RPMI7951 (cell line): ENCODE measurements at regions not wholly inside any gene's neighbourhood (a gene's known extent, or its start where the extent isn't known, plus 50 kb on each side); places are given as distances from the start of the nearest gene placed in this dataset.
"Not testable (repeated sequence)": the region's sequence is repeated elsewhere in the genome, so short reads cannot be mapped to it uniquely, and the experiment has no call there.

Source experiments
- DNase-seq: peaks from one replicate; pipeline ENCODE4 v3.0.0-alpha.2; 2012; ENCODE audit warnings: low read depth

GRCh38 chr13:94902722-94903407, 190.5 kb upstream of the SOX21 start:
- no peak for DNase-seq

- no peak for DNase-seq
Observed at GRCh38 chr13:94901070-94901469, 188.7 kb upstream of the SOX21 start.

- no peak for DNase-seq
Observed at GRCh38 chr13:94896719-94897317, 184.5 kb upstream of the SOX21 start.

DNA sequence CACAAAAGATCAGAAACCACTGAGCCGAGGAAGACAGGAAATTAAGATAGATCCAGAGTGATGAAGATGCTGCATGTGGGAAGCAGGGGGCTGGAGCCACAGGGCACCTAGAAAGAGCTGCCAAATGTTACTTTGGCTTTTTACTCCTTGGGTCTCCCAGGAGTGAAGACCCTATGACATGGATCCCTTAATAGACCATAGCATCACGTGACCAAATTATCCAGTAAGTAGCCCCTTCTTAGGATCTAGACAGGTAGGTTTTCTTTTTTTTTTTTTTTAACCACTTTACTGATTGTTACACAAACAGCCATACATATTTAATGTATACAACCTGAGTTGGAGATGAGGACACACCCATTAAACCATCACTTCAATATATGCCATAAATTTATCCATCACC, 183.9 kb upstream of the SOX21 start:
- no peak for DNase-seq

- no peak for DNase-seq
Observed at GRCh38 chr13:94886191-94886590, 173.8 kb upstream of the SOX21 start.

- no peak for DNase-seq
Observed at GRCh38 chr13:94880463-94880862, 168.1 kb upstream of the SOX21 start.

- no peak for DNase-seq
Observed at GRCh38 chr13:94878602-94879165, 166.3 kb upstream of the SOX21 start.

- DNase-seq: no peak
Observed at GRCh38 chr13:94864474-94864873, 152.1 kb upstream of the SOX21 start.

DNA sequence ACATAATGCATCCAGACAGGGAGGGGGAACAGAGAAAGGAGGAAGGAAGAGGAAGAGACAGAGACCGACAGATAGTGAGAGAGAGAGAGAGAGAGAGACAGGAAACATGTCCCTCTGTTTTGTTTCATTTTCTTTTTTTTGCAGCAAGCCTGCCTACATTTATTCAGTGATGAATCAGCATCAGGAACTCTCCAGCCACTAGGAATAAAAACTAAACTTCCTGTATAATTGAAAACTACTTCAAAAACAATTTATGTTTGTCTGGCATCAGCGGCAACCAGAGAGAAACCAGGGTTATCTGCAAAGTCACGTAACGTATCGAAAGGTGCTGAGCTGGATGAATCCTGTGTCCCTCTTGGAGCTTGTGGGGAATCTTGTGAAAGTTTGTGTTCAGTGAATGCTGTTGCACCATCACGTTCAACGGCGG, 148.6 kb upstream of the SOX21 start:
- peak; percentile 19 for DNase-seq

- DNase-seq: no peak
Observed at GRCh38 chr13:94859811-94860210, 147.5 kb upstream of the SOX21 start.

GRCh38 chr13:94859278-94859691, 146.9 kb upstream of the SOX21 start:
- no peak for DNase-seq

GRCh38 chr13:94858856-94859255, 146.5 kb upstream of the SOX21 start:
- DNase-seq: no peak

DNA sequence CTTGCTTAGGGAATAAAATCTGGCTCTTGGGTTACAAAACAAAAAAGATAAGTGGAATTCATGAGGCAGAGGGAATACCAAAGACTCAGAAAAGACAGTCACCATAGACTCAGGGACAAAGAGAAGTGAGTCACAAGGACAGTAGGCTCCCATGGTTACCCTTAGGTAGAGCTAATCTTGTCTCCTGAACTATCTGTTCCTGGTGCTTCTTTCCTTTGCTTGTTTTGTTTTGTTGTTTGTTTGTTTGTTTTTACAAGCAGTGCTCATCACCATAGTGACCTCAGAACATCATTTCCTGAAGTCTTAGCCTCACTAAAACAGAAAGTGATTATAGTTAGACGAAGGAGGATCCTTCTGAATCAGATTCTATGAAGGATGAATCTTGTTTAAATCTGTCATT, 142.3 kb upstream of the SOX21 start:
- no peak for DNase-seq

DNA sequence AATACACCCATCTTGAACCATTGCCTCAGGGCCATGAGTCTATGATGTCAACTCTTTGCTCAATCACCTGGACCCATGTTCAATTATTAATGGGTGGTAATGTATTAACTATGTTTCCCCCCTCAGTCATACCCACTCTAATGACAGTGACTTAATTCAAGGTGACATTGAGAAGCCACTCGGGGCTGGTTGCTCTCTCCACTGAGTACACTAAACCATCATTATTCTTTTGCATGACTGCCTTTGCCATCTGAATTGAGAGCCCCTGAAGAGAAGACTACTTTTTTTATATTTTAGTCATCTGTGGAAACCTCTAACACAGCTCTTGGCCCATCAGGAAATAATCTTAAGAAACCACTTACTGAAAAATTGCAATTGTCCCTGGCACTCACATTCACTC, 139.2 kb upstream of the SOX21 start:
- no peak for DNase-seq

GRCh38 chr13:94849254-94849653, 136.9 kb upstream of the SOX21 start:
- no peak for DNase-seq

DNA sequence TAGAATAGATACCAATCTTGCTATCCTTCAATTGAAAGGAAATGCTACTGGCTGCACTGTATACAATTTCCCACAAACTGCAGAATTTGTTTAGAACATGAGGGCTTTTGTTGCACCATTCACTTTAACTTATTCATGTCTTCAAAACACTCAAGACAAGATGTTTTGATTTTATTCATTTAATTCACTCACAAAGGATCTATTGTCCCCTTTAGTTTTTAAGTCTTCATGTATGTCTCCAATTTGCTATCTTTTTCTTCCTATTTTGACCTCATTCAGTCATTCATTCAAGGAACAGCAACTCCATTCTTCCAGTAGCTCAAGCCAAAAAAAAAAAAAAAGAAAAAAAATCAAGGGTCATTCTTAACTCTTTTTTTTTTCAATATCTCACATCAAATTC, 130.6 kb upstream of the SOX21 start:
- no peak for DNase-seq

DNA sequence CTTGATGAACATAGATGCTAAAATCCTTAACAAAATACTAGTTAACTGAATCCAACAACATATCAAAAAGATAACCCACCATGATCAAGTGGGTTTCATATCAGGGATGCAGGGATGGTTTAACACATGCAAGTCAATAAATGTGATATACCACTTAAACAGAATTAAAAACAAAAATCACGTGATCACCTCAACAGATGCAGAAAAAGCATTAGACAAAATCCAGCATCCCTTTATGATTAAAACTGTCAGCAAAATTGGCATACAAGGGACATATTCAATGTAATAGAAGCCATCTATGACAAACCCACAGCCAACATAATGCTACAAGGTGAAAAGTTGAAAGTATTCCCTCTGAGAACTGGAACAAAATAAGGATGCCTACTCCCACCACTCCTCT, 124.7 kb upstream of the SOX21 start:
- not testable (repeated sequence) for DNase-seq

DNA sequence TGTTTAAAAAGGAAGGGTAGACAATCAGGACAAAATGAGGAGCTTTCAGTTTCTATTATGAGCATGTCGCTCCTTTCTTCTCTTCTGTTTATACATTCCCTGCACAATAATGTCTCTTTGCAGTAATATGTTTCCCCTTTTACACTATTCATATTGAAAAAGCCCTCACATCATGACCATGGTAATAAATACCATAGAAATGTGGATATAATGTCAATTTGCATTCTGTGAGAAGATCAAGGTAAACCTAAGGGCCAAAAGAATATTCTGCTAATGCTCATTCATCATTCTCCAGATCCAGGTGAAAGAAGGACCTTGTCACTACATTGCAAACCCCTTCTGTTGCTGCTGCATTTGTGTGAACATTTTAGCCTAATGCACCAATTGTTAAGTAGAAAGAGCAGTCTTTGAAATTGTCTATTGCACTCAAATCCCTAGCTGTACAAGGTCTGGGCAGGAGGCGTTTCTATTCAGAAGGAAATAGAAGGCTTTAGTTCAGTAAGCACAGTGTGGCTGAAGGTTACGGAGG, 117.6 kb upstream of the SOX21 start:
- DNase-seq: no peak

DNA sequence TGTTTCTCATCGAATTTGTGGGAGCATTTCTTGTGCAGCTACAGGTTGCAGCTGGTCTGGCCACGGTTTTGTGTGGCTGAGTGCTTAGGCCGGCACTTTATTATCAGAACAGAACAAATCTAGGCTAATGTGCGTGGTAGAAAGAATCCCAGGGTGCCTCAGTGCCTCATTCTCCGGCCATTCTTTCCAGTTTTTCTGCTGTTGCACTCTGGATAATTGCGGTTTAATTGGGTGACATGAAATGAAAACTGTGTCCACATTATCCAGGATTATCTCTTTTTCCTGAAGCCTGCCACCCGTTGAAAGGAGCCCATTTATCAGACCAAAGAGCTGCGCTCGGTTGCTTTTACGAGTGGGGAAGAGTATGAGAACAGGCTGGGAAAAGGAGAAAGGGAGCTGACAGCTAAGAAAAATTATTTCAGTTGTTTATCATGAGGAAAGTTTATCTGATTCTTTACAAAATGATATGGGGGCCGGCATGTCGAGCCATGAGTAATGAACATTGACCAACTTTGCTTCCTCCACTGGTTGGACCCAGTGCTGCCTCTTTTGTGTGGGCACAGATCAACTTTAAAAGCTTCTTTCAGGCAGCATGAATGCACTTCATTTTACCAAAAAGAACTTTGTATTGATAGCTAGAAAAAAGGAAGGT, 117.0 kb upstream of the SOX21 start:
- no peak for DNase-seq

DNA sequence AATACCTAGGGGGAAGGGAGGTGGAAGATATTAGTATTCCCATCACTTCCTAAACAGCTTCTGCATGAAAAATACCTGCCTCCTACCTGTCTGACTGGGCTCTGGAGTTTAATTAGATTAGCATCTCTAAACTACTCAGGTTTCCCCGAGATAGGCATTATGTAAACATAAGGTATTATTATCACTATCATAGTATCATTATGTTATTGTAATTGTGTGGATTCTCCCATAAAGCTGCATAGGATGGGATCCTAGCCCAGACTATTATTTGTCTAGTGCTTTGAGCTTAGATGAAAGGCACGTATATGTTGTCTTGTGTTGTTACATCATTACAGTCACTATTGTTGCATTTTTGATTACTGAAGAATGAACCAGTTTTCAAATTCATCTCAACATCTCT, 115.2 kb upstream of the SOX21 start:
- DNase-seq: no peak

- no peak for DNase-seq
Observed at GRCh38 chr13:94825507-94825906, 113.2 kb upstream of the SOX21 start.

DNA sequence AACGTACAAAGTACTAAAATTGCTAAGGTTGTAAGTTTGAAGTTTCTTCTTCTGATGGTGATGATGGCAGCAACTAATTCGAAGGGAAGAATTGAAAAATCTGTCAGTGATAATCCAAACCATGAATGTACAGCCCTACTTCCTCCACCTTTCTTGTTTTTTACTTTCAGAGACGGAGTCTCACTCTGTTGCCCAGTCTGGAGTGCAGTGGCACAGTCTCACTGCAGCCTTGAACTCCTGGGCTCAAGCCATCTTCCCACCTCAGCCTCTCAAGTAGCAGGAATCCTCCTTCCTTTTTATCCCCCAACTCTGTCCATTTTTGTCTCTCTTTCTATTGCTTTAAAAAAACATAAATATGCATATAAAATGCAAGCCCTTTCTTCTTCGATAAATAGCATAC, 112.3 kb upstream of the SOX21 start:
- no peak for DNase-seq

DNA sequence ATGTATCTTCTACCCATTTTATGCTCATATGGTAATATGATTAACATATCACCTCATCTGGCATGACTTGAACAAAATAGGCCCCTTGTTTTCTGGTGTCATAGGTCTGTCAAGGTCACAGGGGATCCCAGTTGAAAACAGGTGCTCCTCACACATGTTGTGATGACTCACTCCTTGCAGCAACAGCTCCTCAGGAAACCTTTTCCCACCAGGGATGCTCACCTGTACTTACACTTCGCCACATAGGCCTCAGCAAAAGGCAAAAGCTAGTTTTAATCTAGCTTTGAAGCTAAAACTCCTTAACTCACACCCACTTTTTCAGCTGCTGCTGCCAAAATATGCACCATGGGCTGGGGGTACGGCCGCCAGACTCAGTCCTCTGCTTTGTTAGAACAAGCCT, 110.0 kb upstream of the SOX21 start:
- DNase-seq: no peak
